ENCODE measurements at regions not wholly inside any gene's neighbourhood (a gene's known extent, or its start where the extent isn't known, plus 50 kb on each side); places are given as distances from the start of the nearest gene placed in this dataset.
"Not testable (repeated sequence)": the region's sequence is repeated elsewhere in the genome, so short reads cannot be mapped to it uniquely, and the experiment has no call there.

DNA sequence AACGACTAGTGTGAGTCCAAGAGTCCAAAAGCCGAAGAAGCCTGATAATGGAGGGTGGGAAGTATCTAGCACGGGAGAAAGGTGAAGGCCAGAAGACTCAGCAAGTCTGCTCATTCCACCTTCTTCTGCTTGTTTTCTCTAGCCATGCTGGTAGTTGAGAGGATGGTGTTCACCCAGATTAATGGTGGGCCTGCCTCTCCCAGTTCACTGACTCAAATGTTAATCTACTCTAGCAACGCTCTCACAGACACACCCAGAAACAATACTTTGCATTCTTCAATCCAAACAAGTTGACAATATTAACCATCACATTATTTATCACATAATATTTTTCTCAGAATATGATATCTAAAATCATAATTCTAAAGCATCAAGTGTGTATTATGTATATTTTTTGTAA lies 1055.1 kb upstream of the PCDH10 start:
- no peak for DNase-seq (ENCODE audit: low spot score)
- TF ChIP-seq, protein P1, sequence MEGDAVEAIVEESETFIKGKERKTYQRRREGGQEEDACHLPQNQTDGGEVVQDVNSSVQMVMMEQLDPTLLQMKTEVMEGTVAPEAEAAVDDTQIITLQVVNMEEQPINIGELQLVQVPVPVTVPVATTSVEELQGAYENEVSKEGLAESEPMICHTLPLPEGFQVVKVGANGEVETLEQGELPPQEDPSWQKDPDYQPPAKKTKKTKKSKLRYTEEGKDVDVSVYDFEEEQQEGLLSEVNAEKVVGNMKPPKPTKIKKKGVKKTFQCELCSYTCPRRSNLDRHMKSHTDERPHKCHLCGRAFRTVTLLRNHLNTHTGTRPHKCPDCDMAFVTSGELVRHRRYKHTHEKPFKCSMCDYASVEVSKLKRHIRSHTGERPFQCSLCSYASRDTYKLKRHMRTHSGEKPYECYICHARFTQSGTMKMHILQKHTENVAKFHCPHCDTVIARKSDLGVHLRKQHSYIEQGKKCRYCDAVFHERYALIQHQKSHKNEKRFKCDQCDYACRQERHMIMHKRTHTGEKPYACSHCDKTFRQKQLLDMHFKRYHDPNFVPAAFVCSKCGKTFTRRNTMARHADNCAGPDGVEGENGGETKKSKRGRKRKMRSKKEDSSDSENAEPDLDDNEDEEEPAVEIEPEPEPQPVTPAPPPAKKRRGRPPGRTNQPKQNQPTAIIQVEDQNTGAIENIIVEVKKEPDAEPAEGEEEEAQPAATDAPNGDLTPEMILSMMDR (IDR thresholded peaks at IDR 0.05; ENCODE audit: unreplicated experiment) = no peak
- Mint-ChIP-seq H3K4me1 (ENCODE audit: unreplicated experiment) (no peaks in the 10 kb centered on the region), H3K36me3 (ENCODE audit: low read depth, unreplicated experiment) (no peaks in the 10 kb centered on the region), H3K27me3 (ENCODE audit: unreplicated experiment) (no peaks in the 10 kb centered on the region), H3K27ac (ENCODE audit: unreplicated experiment) (no peak overlapping the region), H3K9me3 (ENCODE audit: unreplicated experiment) (no peaks in the 10 kb centered on the region), H3K4me3 (ENCODE audit: unreplicated experiment) (no peak overlapping the region)

DNA sequence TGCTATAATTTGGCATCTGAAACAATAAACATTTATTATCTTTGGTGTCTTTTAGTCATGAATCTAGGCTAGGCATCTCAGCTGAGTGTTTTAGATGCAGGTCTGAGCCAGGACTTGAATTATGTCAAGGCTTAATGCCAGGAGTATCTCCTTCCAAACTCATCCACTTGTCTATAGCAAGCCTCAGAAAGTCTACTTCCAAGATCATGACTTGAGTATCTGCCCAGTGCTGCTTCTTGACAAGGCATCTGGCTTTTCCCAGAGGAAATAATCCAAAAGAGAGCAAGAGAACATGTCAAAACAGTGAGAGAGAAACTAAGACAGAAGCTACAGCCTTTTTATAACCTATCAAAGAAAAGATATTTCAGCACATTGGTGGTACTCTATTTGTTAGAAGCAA lies 1052.1 kb upstream of the PCDH10 start:
- H3K27ac Mint-ChIP-seq (ENCODE audit: unreplicated experiment) = no peak overlapping the region
- H3K4me3 Mint-ChIP-seq (ENCODE audit: unreplicated experiment) = no peak overlapping the region
- H3K27me3 Mint-ChIP-seq (ENCODE audit: unreplicated experiment) = no peaks in the 10 kb centered on the region
- H3K36me3 Mint-ChIP-seq (ENCODE audit: low read depth, unreplicated experiment) = no peaks in the 10 kb centered on the region
- H3K4me1 Mint-ChIP-seq (ENCODE audit: unreplicated experiment) = no peaks in the 10 kb centered on the region
- TF ChIP-seq, protein P1 (IDR thresholded peaks at IDR 0.05; ENCODE audit: unreplicated experiment) = no peak
- DNase-seq (ENCODE audit: low spot score) = no peak
- H3K9me3 Mint-ChIP-seq (ENCODE audit: unreplicated experiment) = no peaks in the 10 kb centered on the region

DNA sequence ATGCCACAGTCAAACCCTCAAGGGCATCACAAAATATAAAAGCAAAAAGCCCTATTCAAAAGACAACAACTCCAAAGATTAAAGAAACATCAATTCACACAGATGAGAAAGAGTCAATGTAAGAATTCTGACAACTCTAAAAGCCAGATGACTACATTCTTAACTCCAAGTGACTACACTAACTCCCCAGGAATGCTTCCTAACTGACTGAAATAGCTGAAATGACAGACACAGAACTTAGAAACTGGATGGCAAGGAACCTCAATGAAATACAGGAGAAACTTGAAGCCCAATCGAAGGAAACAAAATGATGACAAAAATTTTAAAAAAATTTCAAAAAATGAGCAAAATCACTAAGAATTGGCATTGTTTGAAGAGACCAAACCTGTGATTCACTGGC lies 1047.6 kb upstream of the PCDH10 start:
- no peaks in the 10 kb centered on the region for H3K9me3 Mint-ChIP-seq (ENCODE audit: unreplicated experiment)
- TF ChIP-seq, protein P1 (IDR thresholded peaks at IDR 0.05; ENCODE audit: unreplicated experiment) = no peak

DNA sequence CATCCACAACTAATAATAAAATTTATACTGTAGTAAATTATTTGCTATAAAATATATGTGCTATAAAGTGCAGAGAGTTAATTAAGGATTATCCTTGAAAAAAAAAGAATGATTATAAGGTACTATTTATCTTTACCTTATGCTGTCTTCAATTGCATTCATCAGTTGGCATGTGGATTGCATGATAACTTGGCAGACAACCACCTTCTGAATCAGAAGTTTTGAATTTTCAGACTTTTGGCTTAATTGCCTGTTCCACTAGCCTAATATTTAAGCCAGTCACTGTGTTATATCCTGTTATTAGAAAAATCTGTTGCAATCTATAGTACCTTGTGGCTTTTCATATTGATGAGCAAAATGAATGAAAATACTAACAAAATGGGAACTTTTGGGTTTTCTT lies 1040.3 kb upstream of the PCDH10 start:
- H3K36me3 Mint-ChIP-seq (ENCODE audit: low read depth, unreplicated experiment) = no peaks in the 10 kb centered on the region
- H3K9me3 Mint-ChIP-seq (ENCODE audit: unreplicated experiment) = no peaks in the 10 kb centered on the region
- no peaks in the 10 kb centered on the region for H3K27me3 Mint-ChIP-seq (ENCODE audit: unreplicated experiment)
- TF ChIP-seq, protein P1 (IDR thresholded peaks at IDR 0.05; ENCODE audit: unreplicated experiment) = no peak
- H3K4me3 Mint-ChIP-seq (ENCODE audit: unreplicated experiment) = no peak overlapping the region
- no peak overlapping the region for H3K27ac Mint-ChIP-seq (ENCODE audit: unreplicated experiment)
- H3K4me1 Mint-ChIP-seq (ENCODE audit: unreplicated experiment) = no peaks in the 10 kb centered on the region
- no peak for DNase-seq (ENCODE audit: low spot score)

More for the DNA sequence above, 1047.6 kb upstream of the PCDH10 start:
- Mint-ChIP-seq H3K27me3 (ENCODE audit: unreplicated experiment) (no peaks in the 10 kb centered on the region), H3K4me3 (ENCODE audit: unreplicated experiment) (no peak overlapping the region), H3K27ac (ENCODE audit: unreplicated experiment) (no peak overlapping the region), H3K36me3 (ENCODE audit: low read depth, unreplicated experiment) (no peaks in the 10 kb centered on the region), H3K4me1 (ENCODE audit: unreplicated experiment) (no peaks in the 10 kb centered on the region)
- no peak for DNase-seq (ENCODE audit: low spot score)

DNA sequence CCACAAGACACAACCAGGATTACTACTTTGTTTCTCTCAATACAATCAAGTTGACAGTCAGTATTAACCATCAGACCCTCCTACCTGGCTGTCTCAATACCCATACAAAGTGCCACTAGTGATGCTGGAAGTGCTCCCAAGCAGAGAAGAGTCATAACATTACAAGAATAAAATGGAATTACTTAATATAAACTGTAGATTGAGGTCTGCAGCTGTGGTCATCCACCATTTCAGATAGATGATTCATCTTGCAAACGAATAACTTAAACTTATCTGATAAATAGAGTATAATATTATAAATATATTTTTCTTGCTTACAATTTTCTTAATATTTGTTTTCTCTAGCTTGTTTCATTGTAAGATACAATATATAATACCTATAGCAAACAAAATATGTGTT lies 1034.2 kb upstream of the PCDH10 start:
- no peak overlapping the region for H3K4me3 Mint-ChIP-seq (ENCODE audit: unreplicated experiment)
- peaks cover 3% of the 10 kb centered on the region for H3K27me3 Mint-ChIP-seq (ENCODE audit: unreplicated experiment)
- H3K36me3 Mint-ChIP-seq (ENCODE audit: low read depth, unreplicated experiment) = no peaks in the 10 kb centered on the region
- no peaks in the 10 kb centered on the region for H3K4me1 Mint-ChIP-seq (ENCODE audit: unreplicated experiment)
- no peak overlapping the region for H3K27ac Mint-ChIP-seq (ENCODE audit: unreplicated experiment)
- H3K9me3 Mint-ChIP-seq (ENCODE audit: unreplicated experiment) = no peaks in the 10 kb centered on the region
- TF ChIP-seq, protein P1 (IDR thresholded peaks at IDR 0.05; ENCODE audit: unreplicated experiment) = no peak
- DNase-seq (ENCODE audit: low spot score) = no peak

DNA sequence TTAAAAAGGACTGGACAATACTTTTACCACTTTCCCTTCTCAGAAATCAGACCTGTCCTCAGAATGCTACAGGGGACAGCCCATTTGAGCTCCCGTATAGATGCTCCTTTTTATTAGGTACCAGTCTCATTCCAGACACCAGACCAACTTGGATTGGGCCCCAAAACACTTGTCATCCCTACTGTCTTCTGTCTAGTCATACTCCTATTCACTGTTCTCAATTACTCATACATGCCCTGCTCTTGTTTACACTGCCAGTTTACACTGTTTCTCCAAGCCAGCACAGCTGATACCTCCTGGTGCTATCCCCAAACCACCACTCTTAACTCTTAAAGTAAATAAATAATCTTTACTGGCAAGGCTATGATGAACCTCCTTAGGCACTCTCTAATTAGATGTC lies 1026.4 kb upstream of the PCDH10 start:
- not testable (repeated sequence) for H3K4me3 Mint-ChIP-seq (ENCODE audit: unreplicated experiment); H3K27ac Mint-ChIP-seq (ENCODE audit: unreplicated experiment); DNase-seq (ENCODE audit: low spot score); H3K36me3 Mint-ChIP-seq (ENCODE audit: low read depth, unreplicated experiment); H3K9me3 Mint-ChIP-seq (ENCODE audit: unreplicated experiment); H3K4me1 Mint-ChIP-seq (ENCODE audit: unreplicated experiment)
- H3K27me3 Mint-ChIP-seq (ENCODE audit: unreplicated experiment) = peaks cover 12% of the 10 kb centered on the region
